NCI-H226 (cell line): ENCODE measurements at regions not wholly inside any gene's neighbourhood (a gene's known extent, or its start where the extent isn't known, plus 50 kb on each side); places are given as distances from the start of the nearest gene placed in this dataset.
"Not testable (repeated sequence)": the region's sequence is repeated elsewhere in the genome, so short reads cannot be mapped to it uniquely, and the experiment has no call there.

Experiments
- DNase-seq: peaks from one replicate; pipeline ENCODE4 v3.0.0-alpha.2; 2015

DNA sequence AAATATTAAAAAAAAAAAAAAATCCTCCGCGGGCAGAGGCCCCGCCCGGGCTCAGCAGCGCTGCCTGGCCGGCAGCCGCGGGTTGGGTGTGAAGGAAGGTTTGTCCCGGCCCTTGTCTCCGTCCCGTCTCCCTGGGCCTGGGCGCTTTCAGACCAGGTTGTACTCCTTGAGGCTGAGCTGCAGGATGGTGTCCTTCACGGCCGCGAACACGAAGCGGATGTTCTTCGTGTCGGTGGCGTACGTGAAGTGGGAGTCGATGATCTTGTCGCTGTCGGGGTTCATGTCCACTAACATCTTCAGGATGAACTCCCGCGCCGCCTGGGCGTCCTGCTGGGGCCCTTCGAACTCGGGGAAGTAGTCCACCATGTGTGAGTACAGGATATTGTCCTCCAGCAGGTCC, 123.7 kb upstream of the KCTD7 start:
- DNase-seq = no peak

DNA sequence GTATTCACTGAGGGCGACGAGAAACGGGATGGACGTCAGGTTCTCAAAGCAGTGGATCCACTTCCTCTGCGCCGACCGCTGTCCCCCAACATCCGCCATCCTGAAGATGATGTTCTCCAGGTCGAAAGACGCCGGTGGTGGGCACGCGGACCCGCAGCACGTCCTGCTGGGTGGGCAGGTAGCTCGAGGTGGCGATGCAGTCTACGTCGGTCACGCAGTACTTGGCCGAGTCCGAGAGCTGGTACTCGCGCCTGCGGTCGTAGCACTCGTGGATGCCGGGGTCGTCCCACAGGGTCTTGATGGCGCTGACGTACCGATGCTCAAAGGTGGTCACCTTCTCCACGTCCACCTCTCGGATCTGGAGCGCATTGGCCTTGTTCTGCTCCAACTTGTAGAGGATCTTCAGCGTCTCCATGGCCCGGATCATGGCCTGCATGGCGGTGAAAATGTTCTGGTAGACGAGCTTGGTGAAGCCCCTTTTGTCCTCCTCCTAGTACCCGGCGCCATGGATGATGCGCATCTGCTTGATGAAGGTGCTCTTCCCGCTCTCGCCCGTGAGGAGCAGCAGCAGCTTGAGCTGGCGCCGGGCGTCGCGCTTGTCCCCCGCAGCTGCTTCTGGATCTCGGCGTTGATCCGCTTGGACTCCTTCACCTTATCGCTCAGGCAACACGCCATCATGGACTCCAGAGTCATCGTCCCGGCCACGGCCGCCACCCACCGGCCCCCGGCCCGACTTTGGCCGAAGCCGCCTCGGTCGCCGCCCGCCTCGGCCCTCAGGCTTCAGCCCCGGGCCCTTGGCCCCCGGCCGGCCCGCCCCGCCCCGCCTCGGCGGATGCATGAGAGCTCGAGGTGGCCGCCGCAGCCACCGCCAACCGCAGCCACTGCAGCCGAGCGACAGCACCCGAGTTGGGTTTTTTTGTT, 122.9 kb upstream of the KCTD7 start:
- no peak for DNase-seq

DNA sequence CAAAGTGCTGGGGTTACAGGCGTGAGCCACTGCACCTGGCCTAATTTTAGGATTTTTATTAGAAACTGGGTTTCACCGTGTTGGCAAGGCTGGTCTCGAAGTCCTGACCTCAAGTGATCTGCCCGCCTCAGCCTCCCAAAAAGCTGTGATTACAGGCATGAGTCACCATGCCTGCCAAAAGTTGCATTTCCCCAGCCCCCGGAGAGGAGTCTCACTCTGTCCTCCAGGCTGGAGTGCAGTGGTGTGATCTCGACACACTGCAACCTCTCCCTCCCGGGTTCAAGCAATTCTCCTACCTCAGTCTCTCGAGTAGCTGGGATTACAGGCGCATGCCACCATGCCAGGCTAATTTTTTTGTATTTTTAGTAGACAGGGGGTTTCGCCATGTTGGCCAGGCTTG, 122.0 kb upstream of the KCTD7 start:
- DNase-seq = not testable (repeated sequence)

DNA sequence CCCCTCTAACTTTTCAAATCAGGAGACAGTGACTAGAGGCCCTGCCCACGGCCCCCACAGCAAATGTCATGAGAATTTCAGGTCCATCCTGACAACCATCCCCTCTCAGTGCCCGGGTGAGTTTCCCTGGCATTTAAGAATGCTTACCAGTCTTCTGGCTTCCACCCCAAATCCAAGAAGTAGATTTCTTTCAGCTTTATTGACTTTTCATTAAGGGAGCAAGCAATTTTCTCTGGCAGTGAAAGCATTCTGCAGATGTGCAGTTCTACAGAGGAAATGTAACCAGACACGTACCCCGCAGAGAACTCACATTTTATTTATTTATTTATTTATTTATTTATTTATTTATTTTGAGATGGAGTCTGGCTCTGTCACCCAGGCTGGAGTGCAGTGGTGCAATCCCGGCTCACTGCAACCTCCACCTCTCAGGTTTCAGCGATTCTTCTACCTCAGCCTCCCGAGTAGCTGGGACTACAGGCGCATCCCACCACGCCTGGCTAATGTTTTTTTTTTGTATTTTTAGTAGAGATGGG, 120.9 kb upstream of the KCTD7 start:
- DNase-seq = no peak

DNA sequence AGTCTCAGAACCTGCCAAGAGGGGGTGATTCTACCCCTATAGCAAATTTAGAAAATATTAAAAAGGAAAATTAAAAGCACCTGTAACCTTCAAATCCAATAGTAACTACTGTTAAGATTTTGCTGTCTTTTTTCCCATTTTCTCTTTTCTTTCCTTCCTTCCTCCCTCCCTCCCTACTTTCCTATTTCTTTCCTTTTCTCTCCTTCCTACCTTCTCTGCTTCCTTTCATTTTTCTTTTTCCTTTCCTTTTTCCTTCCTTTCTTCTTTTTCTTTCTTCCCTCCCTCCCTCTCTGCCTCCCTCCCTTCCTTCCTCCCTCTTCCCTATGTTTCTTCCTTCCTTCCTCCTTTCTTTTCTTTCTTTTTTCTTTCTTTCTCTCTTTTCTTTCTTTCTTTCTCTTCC, 120.2 kb upstream of the KCTD7 start:
- no peak for DNase-seq

DNA sequence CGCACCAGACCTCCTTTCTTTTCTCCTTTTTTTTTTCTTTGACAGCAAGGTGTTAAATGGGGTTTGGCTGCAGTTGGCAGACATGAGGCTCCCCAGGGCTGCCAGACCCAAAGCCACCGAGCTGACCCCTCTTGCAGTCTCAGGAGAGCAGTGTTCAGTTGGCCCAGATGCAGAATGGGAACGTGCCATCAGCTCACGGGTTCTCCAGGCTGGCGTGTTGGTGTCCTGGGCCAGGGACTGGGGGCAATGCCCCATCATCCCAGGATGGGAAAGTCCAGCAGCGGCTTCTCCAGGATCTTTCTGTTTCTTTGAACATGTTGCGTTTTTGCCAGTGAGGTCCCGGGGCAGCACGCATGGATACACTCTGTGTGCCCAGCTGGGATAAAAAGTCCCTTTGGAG, 114.6 kb upstream of the KCTD7 start:
- DNase-seq = no peak

DNA sequence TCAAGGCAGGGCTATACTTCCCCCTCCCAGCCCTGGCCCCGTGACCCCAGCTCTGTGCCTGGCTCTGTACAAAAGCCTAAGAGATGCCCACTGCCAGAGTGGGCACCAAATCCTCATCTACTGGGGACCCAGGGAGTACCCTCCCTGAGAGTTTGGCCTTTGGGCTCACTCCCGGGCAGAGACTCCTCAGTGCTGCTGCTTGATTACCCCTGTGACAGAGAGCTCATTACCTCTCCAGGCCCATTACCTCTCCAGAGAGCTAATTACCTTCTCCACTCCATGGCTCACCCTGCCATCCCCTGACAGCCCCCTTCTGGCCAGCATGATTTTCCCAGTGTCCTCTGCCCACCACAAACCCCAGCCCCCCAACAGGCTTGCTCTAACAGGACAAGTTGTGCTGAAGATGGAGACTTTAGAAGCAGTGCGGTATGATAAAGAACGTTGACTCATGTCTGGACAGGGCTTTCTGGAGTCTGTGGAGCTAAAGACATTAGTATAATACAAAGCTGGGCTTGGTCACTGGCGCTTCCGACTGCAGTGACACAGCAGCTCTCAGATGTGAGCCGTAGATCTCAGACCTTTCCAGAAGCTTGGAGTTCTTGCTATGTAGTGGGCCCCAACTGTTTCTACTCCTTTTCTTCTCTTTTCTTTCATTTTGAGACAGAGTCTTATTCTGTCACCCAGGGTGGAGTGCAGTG, 111.3 kb upstream of the KCTD7 start:
- no peak for DNase-seq

DNA sequence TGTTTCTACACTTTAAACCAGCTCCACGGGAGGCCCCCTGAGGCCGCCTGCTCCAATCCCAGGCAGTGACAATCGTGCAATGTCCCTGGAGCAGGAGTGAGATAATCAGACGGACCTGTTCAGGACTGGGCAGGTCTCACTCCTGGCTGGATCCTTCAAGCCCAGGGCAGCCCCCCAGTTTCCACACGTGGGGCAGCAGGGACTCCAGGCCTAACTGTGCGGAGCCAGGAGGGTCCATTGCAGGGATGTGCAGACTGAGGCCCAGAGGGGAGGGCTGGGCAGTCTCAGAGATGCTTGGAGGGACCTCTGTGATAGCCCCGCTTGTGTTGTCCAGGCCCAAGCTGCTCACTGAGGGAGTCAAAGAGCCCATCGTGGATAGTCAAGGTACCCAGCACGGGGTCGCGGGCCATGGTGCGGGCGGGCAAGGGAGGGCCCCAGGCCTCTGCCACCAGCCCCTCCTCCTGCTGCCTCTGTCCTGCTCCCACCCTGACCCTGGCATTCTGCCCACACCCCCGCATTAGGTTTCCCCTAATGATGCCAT, 110.5 kb upstream of the KCTD7 start:
- DNase-seq = no peak

DNA sequence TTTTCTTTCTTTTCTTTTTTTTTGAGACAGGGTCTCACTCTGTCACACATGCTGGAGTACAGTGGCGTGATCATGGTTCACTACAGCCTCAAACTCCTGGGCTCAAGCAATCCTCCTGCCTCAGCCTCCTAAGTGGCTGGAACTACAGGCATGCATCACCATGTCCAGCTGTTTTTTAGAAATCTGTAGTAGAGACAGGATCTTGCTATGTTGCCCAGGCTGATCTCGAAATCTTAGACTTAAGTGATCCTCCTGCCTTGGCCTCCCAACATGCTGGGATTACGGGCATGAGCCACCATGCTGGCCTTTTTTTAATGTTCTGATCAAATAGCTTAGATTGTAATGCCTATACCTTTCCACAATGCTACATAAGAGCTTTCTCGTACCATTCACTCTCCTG, 107.0 kb upstream of the KCTD7 start:
- no peak for DNase-seq

DNA sequence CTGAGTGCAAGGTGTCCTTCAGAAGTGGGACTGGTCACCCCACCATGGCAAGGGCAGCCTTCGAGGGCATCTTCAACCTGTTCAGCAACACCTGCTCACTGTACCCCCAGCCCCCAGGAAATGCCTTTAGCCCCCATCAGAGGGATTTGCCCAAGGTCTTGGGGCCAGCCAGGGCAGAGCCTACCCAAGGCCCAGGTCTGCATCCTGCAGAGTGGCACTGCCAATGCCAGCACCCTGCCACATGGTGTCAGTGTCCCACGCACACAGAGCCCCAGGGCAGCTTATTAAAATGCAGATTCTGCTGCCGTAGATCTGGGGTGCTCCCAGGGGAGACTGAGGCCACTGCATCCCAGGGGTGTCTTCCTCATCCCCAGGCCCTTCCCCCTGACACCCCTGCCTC, 106.2 kb upstream of the KCTD7 start:
- no peak for DNase-seq

DNA sequence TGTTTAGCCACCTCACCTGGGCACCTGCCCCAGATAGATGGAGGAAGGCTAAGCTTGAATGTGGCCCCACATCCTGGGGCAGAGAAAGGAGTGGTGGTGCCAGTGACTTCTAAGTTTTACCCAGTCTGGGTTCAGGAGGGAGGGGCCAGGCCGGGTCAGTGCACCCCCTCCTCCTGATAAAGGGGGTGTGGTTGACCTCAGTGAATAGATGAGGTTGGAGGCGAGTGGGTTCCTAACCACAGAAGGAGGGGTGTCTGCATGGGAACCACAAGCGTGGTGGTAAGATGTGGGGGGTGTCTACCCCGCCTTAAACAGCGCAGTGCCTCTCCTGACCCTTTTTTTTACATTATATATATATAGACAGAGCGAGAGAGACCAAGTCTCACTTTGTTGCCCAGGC, 105.3 kb upstream of the KCTD7 start:
- DNase-seq = no peak

DNA sequence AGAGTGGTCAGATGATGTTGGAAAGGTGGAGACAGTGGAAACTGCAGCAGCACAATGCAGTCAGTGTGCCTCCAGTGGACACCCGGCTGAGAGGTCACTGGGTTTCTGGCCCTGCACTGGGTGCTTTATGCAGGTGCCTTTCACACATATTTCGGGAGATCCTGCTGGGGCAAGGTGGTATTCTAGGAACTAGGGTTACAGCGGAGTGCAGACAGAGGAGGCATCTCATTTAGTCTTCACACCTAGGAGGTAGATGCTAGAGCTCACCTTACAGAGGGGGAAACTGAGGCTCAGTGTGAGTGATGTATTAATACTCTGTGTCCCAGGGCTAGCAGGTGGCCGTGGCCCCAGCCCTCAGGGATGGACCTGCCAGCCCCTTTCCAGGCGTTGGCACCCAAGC, 103.9 kb upstream of the KCTD7 start:
- no peak for DNase-seq

DNA sequence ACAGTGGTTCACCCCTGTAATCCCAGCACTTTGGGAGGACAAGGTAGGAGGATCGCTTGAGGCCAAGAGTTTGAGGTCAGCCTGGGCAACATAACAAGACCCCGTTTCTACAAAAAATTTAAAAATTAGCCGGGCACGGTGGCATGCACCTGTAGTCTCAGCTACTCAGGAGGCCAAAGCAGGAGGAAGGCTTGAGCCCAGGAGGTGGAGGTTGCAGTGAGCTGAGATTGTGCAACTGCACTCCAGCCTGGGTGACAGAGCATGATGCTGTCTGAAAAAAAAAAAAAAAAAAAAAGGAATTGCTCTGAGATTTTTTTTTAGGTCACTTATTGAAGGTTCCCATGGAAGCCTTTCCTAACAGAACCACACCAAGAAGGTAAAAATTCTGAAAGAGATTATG, 101.9 kb upstream of the KCTD7 start:
- DNase-seq = not testable (repeated sequence)

DNA sequence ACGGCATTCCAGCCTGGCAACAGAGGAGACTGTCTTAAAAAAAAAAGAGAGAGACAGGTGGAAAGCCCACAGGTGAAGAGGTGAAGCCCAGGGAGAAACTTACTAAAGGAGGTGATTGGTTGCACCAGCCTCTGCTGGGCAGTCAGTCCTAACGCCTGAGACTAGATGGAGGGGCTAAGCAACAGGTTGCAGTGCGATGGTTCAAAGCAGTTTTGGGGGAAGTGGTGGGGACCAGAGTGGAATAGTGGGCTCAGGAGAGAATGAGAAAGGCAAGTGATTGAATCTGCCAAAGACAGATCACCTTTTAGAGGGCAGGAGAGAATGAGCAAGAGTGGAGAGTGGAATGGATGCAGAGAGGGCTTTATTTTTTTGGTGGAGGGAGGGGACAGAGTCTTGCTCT, 100.0 kb upstream of the KCTD7 start:
- no peak for DNase-seq

DNA sequence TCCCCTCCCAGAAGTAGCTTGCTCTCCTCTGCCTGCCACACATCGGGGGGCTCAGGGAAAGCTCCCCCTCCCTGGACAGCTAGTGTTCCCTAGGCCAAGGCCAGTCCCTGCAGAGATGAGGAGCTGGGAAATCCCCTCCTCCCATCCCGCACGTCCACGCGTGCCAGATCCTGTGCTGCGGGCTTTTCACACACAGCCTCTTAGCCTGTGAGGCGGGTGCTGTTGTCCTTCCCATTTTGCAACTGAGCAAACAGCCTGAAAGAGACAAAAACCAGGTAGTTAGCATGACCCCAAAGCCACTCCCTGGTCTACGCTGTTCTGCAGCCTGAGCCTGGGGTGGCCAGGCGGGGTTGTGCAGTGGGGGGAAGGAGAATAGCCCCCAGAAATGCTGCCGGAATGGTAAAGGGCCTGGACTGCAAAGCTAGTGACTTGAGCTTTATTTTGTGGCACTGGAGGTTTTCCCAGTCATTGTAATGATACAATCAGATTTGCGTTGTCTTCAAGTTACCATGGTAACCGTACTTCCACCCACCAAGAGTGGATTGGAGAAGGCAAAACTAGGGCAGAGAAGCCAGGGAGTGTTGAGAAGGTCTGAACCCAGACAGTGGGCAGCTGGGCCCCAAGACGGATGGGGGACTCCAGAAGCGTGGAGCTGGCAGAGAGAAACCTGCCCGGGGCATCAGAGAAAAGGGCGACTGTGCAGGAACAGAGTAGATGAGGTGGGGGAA, 98.6 kb upstream of the KCTD7 start:
- DNase-seq = no peak

DNA sequence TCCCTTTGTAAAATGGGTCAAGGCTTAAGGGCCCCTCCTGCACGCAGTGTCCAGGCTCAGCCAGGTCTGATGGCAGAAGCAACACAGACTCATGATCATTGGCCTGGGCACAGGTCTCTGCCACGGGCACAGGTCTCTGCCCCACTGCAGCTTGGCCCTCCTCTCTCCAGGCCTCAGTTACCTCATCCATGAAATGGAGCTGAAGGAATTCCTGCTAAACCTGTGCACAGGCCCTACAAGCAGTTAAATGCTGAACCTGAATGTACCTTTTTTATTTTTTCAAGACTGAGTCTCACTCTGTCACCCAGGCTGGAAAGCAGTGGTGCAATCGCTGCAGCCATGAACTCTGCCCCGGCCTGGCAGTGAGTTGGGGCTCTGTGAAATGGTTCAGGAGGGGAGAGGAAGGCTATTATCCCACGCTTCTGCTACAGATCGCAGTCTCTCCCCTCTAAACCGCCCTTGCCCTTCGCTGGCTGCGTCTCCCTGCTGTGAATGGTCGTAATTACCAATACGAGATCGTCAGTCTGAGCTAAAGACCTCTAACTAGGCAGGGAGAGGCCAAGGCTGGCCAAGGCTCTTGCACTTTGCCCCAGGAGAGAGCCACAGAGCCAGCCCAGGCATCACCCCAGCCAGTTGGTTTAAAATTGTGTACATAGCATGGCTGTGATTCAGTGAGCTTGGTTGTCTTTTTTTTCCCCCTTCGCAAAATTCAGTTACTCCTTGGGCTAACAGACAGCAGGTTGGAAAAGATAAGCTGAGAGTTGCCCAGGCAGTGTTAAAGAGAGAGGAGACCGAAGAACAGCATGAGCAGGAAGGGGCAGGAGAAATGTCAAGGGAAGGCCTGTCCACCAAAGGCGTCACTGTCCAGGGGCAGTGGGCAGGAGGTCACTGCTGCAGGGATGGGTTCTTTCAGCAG, 93.0 kb upstream of the KCTD7 start:
- DNase-seq = no peak

DNA sequence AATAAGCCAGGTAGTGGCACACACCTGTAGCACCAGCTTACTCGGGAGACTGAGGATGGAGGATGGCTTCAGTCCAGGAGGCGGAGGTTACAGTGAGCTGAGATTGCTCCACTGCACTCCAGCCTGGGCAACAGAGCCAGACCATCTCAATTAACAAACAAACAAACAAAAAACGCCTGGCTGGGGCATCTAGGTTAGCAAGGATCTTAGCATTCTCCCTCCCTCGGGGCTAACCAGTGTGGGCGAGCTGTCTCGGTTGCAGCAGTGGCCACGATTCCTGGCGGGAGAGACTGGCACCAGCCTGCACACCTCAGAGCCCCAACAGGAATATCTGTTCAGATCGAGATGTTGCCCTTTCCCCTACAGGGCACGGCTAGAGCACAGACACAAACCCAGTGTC, 91.3 kb upstream of the KCTD7 start:
- no peak for DNase-seq

DNA sequence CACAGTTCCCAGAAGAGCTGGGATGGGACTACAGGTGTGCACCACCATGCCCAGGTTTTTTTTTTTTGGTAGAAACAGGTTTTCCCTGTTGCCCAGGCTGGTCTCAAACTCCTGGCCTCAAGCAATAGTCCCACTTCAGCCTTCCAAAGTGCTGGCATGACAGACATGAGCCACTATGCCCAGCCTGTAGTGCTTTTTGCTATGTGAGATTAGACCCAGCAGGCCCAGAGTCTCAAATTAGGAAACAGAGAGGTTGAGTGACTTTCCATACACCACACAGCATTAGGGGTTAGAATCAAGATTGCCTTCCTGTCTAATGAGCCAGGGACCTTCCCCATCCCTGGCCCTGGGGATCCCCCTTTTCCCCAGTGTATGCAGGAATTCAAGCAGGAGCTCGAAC, 90.8 kb upstream of the KCTD7 start:
- no peak for DNase-seq

DNA sequence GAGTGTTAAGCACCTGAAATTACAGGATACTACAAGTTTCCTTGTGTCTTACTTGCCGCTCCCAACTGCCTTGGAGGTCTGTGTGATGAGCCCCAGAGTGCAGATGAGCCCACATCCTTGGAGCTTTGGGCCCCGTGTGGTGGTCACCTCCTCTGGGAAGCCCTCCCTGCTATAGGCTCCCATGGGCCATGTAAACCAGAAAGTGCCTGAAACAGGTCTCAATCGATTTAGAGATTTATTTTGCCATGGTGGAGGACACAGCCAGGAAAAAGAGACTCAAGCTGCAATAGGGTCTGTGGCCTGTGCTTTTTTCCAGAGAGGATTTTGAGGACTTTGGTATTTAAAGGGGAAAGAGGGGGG, 89.4 kb upstream of the KCTD7 start:
- DNase-seq = no peak

DNA sequence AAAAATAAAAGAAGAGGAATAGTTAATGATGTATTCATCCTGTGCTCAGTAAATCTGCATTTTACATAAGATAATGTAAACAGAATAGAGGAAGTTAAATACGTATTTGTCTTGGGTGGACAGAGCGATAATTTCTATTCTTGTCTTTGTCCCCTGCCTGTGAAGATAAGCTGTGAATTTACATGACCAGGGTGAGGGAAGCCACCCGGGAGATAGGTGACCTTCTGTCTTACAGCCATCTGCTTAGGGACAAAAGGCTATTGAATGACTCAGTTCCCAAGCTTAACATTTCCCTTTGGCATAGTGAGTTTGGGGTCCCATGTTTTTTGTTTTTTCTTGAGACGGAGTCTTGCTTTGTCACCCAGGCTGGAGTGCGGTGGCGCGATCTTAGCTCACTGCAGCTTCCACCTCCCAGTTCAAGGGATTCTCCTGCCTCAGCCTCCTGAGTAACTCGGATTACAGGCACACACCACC, 88.7 kb upstream of the KCTD7 start:
- DNase-seq = no peak

DNA sequence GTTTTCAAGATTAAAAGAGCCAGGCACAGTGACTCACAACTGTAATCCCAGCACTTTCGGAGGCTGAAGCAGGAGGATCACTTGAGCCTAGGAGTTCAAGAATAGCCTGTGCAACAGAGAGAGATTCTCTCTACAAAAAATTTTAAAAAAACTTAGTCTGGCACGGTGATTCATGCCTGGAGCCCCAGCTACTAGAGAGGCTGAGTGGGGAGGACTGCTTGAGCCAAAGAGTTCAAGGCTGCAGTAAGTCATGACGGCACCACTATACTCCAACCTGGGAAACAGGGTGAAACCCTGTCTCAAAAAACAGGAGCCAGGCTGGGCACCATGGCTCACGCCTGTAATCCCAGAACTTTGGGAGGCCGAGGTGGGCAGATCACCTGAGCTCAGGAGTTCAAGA, 86.6 kb upstream of the KCTD7 start:
- no peak for DNase-seq
